ENCODE measurements at regions not wholly inside any gene's neighbourhood (a gene's known extent, or its start where the extent isn't known, plus 50 kb on each side); places are given as distances from the start of the nearest gene placed in this dataset.

- TF ChIP-seq, protein P1, sequence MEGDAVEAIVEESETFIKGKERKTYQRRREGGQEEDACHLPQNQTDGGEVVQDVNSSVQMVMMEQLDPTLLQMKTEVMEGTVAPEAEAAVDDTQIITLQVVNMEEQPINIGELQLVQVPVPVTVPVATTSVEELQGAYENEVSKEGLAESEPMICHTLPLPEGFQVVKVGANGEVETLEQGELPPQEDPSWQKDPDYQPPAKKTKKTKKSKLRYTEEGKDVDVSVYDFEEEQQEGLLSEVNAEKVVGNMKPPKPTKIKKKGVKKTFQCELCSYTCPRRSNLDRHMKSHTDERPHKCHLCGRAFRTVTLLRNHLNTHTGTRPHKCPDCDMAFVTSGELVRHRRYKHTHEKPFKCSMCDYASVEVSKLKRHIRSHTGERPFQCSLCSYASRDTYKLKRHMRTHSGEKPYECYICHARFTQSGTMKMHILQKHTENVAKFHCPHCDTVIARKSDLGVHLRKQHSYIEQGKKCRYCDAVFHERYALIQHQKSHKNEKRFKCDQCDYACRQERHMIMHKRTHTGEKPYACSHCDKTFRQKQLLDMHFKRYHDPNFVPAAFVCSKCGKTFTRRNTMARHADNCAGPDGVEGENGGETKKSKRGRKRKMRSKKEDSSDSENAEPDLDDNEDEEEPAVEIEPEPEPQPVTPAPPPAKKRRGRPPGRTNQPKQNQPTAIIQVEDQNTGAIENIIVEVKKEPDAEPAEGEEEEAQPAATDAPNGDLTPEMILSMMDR (IDR thresholded peaks at IDR 0.05; ENCODE audit: insufficient read depth, low read depth, low read length), result no peak
- no peak for TF ChIP-seq EZH2 (IDR thresholded peaks at IDR 0.05; ENCODE audit: insufficient read depth, low read length)
These were observed 77.8 kb downstream of the VCPKMT start for GRCh38 chr14:50038398-50039119.

Data from astrocyte (in vitro differentiated cells and primary cell).